Mucosa of descending colon (tissue), 3 donors: ENCODE measurements at regions not wholly inside any gene's neighbourhood (a gene's known extent, or its start where the extent isn't known, plus 50 kb on each side); places are given as distances from the start of the nearest gene placed in this dataset.
A peak's percentile ranks its signal among the peaks of the same experiment; 100 is the strongest.

Source experiments
- ATAC-seq: fragments of 200-7000 bp; cut with Tn5 transposase; one replicate; pipeline ENCODE4 v1.9.1; 2020; ENCODE audit warnings: mild to moderate bottlenecking, moderate library complexity
- DNase-seq, 3 donors: peaks; one replicate each; pipeline ENCODE4 v3.0.0-alpha.2; 2020
- H3K36me3 ChIP-seq: fragments of 200-600 bp; one replicate; pipeline ENCODE4 v1.8.0; 2021; ENCODE audit warnings: low read depth, mild to moderate bottlenecking
- H3K4me1 ChIP-seq: fragments of 200-600 bp; one replicate; pipeline ENCODE4 v1.8.0; 2021; ENCODE audit warnings: low read depth, mild to moderate bottlenecking
- H3K4me3 ChIP-seq: fragments of 200-600 bp; one replicate; pipeline ENCODE4 v1.8.0; 2021; ENCODE audit warnings: mild to moderate bottlenecking
- H3K9me3 ChIP-seq: fragments of 200-600 bp; one replicate; pipeline ENCODE4 v1.8.0; 2021; ENCODE audit warnings: mild to moderate bottlenecking
- CTCF ChIP-seq: fragments of 200-600 bp; IDR thresholded peaks from one replicate; pipeline ENCODE4 v1.8.0; 2022; ENCODE audit warnings: antibody characterized with exemption, mild to moderate bottlenecking
- intact Hi-C, 2 donors: fragments of 100-400 bp; cut with DNase I in 1 of 2; cut with micrococcal nuclease in 1 of 2; formaldehyde crosslinking; loops; one replicate each; pipeline versions ENCODE4 v1.11.0 to v1.11.1; 2022; cut with DNase I, micrococcal nuclease
- donor health status: DM: no; HTN: no; CAD: no; lungs with moderate emphysema.
- donor health status: DM: no; HTN: no; CAD: no.
- donor health status: DM: no; HTN: yes; CAD: no.

GRCh38 chr6:71468038-71468437 lies 179.4 kb downstream of the OGFRL1 start:
- intact Hi-C loops: no loop called here

GRCh38 chr6:71468841-71469700 lies 180.5 kb downstream of the OGFRL1 start:
- TF ChIP-seq CTCF: no peak
- Histone ChIP-seq H3K9me3 (no peaks in the 10 kb centered on the region), H3K4me1 (no peaks in the 10 kb centered on the region), H3K36me3 (no peaks in the 10 kb centered on the region), H3K4me3 (no peak overlapping the region)
- ATAC-seq (peak; percentile 34), DNase-seq (no peak)
- intact Hi-C loops: no loop called here

More at GRCh38 chr6:71468038-71468437, 179.4 kb downstream of the OGFRL1 start:
- DNase-seq (no peak), ATAC-seq (no peak)
- TF ChIP-seq CTCF: no peak
- Histone ChIP-seq H3K4me3 (no peak overlapping the region), H3K4me1 (no peaks in the 10 kb centered on the region), H3K36me3 (no peaks in the 10 kb centered on the region), H3K9me3 (no peaks in the 10 kb centered on the region)

- DNase-seq (no peak), ATAC-seq (no peak)
- H3K4me1 ChIP-seq: no peaks in the 10 kb centered on the region
- no peak for TF ChIP-seq CTCF
- H3K36me3 ChIP-seq: no peaks in the 10 kb centered on the region
- intact Hi-C loops: no loop called here
- H3K9me3 ChIP-seq: no peaks in the 10 kb centered on the region
- H3K4me3 ChIP-seq: no peak overlapping the region
Observed at GRCh38 chr6:71471718-71472117, 183.1 kb downstream of the OGFRL1 start.

GRCh38 chr6:71473926-71474325 lies 185.3 kb downstream of the OGFRL1 start:
- ATAC-seq (peak; percentile 46), DNase-seq (peak; percentile 16 to 47 (median 20))
- H3K4me3 ChIP-seq: no peak overlapping the region
- intact Hi-C loops: no loop called here
- H3K9me3 ChIP-seq: no peaks in the 10 kb centered on the region
- no peak for TF ChIP-seq CTCF
- no peaks in the 10 kb centered on the region for H3K4me1 ChIP-seq
- no peaks in the 10 kb centered on the region for H3K36me3 ChIP-seq

- no peaks in the 10 kb centered on the region for H3K9me3 ChIP-seq
- TF ChIP-seq CTCF: no peak
- no peak overlapping the region for H3K4me3 ChIP-seq
- no peak for DNase-seq
- intact Hi-C loops: no loop called here
- H3K36me3 ChIP-seq: no peaks in the 10 kb centered on the region
- ATAC-seq: no peak
- H3K4me1 ChIP-seq: no peaks in the 10 kb centered on the region
Observed at GRCh38 chr6:71474942-71475341, 186.3 kb downstream of the OGFRL1 start.
